Activated CD8-positive, alpha-beta T cell treated with anti-CD3 and anti-CD28 coated beads, Interleukin-2, amount 10 ng/mL, durations not matched to agents 7 days and 5 days (primary cell): ENCODE measurements at regions not wholly inside any gene's neighbourhood (a gene's known extent, or its start where the extent isn't known, plus 50 kb on each side); places are given as distances from the start of the nearest gene placed in this dataset.

ENCODE experiments used
- ATAC-seq: fragments of 150-1000 bp; cut with Tn5 transposase; one replicate; pipeline ENCODE4 v1.10.0; 2021; ENCODE audit warnings: moderate library complexity
- CTCF ChIA-PET: fragments of 350-600 bp; sonication (Branson Sonifier 250); formaldehyde crosslinking; loops from one replicate; lab custom pipeline; 2021; ENCODE audit warnings: antibody characterized with exemption; lab: Charles Lee
- POLR2A ChIA-PET: fragments of 350-600 bp; sonication (Branson Sonifier 250); formaldehyde crosslinking; loops from one replicate; lab custom pipeline; 2021; ENCODE audit warnings: antibody characterized with exemption; lab: Charles Lee
- DNase-seq: peaks from one replicate; pipeline ENCODE4 v3.0.0-alpha.2; 2020
- H3K27ac Mint-ChIP-seq: one replicate; pipeline ENCODE4 v1.8.0; 2021; ENCODE audit warnings: mild to moderate bottlenecking, mixed read lengths
- H3K27me3 Mint-ChIP-seq: one replicate; pipeline ENCODE4 v1.8.0; 2021; ENCODE audit warnings: low read depth, mixed read lengths
- H3K36me3 Mint-ChIP-seq: one replicate; pipeline ENCODE4 v1.8.0; 2021; ENCODE audit warnings: low read depth, mixed read lengths
- H3K4me1 Mint-ChIP-seq: one replicate; pipeline ENCODE4 v1.8.0; 2021; ENCODE audit warnings: low read depth, mixed read lengths
- H3K4me3 Mint-ChIP-seq: one replicate; pipeline ENCODE4 v1.8.0; 2021; ENCODE audit warnings: mild to moderate bottlenecking, mixed read lengths
- H3K9me3 Mint-ChIP-seq: one replicate; pipeline ENCODE4 v1.8.0; 2022; ENCODE audit warnings: mixed read lengths; ENCODE audit not compliant: insufficient read depth

GRCh38 chr9:3161912-3162311, 318.0 kb upstream of the PUM3 start:
- ChIA-PET CTCF (no interaction called here), POLR2A (no interaction called here)
- no peak for ATAC-seq
- Mint-ChIP-seq H3K4me1 (no peaks in the 10 kb centered on the region), H3K36me3 (no peaks in the 10 kb centered on the region), H3K27me3 (peaks cover 11% of the 10 kb centered on the region), H3K9me3 (no peaks in the 10 kb centered on the region), H3K27ac (no peak overlapping the region), H3K4me3 (no peak overlapping the region)
- no peak for DNase-seq

GRCh38 chr9:3157011-3157410, 313.1 kb upstream of the PUM3 start:
- Mint-ChIP-seq H3K4me1 (no peaks in the 10 kb centered on the region), H3K9me3 (no peaks in the 10 kb centered on the region), H3K27me3 (peaks cover 5% of the 10 kb centered on the region), H3K27ac (no peak overlapping the region), H3K36me3 (no peaks in the 10 kb centered on the region), H3K4me3 (no peak overlapping the region)
- POLR2A ChIA-PET, result no interaction called here
- DNase-seq (no peak), ATAC-seq (no peak)
- CTCF ChIA-PET, result no interaction called here

DNA sequence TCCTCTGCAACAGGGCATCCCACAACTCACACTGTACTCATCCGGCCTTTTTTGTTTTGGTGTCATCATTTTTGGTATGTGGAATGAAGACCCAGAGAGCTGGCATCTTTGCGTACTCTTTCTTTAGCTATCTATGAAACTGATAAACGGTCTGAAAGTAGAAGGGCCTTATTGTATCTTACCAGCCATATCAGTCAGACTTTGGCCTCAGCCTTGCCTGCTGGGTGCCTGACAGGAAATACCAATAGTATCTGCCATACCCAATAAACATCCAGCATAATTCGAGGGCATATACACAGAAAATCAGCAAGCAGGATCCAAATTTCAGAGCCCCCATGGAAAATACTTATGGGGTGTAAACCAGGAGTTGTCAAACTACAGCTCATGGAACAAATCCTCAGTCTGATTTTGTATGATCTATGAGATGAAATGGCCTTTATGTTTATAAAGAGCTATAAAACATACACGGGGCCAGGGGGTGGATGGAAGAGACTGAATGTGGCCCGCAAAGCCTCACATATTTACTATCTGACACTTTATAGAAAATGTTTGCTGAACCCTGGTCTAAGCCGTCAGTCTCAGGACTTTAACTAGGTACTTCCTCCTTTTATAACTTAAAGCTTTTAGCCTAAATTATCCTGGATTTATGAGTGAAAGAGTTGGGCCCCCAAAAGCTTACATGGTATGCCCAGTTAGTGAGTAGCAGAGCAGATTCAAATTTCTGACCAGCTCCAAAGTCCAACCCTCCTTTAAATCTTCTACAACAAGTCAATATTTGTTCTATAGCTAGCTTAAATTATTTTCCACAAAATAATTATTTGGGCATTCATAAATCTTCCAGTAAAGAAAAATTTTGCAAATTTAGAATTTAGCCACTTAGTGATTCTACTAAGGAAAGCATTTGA, 308.0 kb upstream of the PUM3 start:
- H3K4me3 Mint-ChIP-seq, result no peak overlapping the region
- no peaks in the 10 kb centered on the region for H3K36me3 Mint-ChIP-seq
- ChIA-PET CTCF (no interaction called here), POLR2A (no interaction called here)
- H3K27ac Mint-ChIP-seq, result no peak overlapping the region
- no peaks in the 10 kb centered on the region for H3K9me3 Mint-ChIP-seq
- no peak for ATAC-seq
- H3K27me3 Mint-ChIP-seq, result peaks cover 5% of the 10 kb centered on the region
- no peak for DNase-seq
- no peaks in the 10 kb centered on the region for H3K4me1 Mint-ChIP-seq

DNA sequence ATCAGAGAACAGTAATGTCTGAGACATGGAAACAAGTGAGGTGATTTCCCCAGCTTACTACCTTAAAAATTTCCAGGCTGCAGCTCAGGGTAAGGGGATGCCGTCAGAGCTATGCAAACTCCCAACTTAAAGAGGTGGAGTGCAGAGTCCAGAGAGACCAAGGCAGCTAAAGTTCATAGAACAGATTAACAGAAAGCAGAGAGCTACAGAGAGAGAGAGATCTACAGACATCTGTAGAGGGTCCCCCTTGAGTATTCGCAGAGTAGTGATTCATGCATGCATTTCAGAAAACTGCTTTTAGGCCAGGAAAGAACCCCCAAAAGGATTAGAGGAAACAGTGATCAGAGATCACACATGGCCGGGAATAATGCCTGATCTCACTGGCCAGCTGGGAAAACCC, 306.2 kb upstream of the PUM3 start:
- ATAC-seq, result no peak

GRCh38 chr9:3138231-3139229, 294.6 kb upstream of the PUM3 start:
- H3K36me3 Mint-ChIP-seq, result no peaks in the 10 kb centered on the region
- no peak for ATAC-seq
- H3K4me1 Mint-ChIP-seq, result no peaks in the 10 kb centered on the region
- ChIA-PET POLR2A (no interaction called here), CTCF (no interaction called here)
- no peaks in the 10 kb centered on the region for H3K9me3 Mint-ChIP-seq
- H3K27ac Mint-ChIP-seq, result no peak overlapping the region
- no peak for DNase-seq
- H3K27me3 Mint-ChIP-seq, result peaks cover 5% of the 10 kb centered on the region
- no peak overlapping the region for H3K4me3 Mint-ChIP-seq

More for the DNA sequence above, 306.2 kb upstream of the PUM3 start:
- Mint-ChIP-seq H3K4me1 (no peaks in the 10 kb centered on the region), H3K36me3 (no peaks in the 10 kb centered on the region), H3K9me3 (no peaks in the 10 kb centered on the region), H3K27ac (no peak overlapping the region), H3K27me3 (peaks cover 2% of the 10 kb centered on the region), H3K4me3 (no peak overlapping the region)
- CTCF ChIA-PET, result no interaction called here
- POLR2A ChIA-PET, result no interaction called here
- no peak for DNase-seq

DNA sequence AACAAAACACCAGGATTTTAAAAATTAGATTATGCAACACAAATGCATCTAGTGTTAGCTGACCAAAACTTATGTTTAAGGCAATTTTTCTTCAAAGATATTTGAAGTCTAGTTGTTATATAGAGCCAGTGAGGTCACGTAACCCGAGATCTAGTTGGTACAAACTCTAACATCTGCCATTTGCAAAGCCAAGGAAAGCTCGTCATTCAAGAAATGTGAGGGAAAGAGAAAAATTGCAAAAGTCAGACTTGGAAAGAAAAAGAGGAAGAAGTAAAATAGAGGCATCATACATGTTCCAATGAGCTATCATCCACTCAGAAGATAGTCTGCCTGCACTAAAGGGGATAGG, 293.4 kb upstream of the PUM3 start:
- H3K9me3 Mint-ChIP-seq, result no peaks in the 10 kb centered on the region
- DNase-seq, result no peak
- H3K36me3 Mint-ChIP-seq, result no peaks in the 10 kb centered on the region
- CTCF ChIA-PET, result no interaction called here
- no peak overlapping the region for H3K4me3 Mint-ChIP-seq
- H3K4me1 Mint-ChIP-seq, result no peaks in the 10 kb centered on the region
- H3K27me3 Mint-ChIP-seq, result peaks cover 5% of the 10 kb centered on the region
- no peak for ATAC-seq
- no peak overlapping the region for H3K27ac Mint-ChIP-seq
- POLR2A ChIA-PET, result no interaction called here

DNA sequence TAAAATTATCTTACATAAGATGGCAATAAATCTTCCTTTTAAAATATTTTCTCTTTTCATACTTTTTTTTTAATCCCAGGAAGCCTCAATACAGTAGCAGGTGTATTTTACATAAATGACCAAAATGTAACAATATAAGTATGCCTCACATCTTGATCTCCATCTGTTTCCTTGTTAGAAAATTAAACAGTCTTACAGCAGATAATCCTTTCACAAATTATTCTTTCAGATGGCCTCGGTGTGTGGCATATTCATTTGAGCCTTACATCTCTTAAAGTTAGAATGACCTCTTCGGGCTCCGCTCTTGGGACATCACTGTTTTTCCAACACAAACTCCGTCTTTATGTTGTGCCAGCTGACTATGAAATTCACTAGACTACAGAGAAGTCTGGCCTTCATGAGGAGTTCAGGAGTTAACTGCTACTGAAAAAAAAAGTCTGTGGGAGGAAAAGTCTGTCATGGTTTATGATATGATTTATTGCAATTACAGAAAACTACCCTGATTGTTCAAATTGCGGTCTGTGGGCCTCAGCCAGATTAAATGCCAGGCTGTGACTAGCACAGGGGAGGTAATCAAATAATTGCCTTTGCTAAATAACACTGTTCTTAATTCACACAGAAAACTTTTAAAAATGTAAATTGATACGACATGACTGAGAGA, 292.9 kb upstream of the PUM3 start:
- no peaks in the 10 kb centered on the region for H3K9me3 Mint-ChIP-seq
- ATAC-seq (no peak), DNase-seq (no peak)
- H3K4me1 Mint-ChIP-seq, result no peaks in the 10 kb centered on the region
- H3K4me3 Mint-ChIP-seq, result no peak overlapping the region
- no peak overlapping the region for H3K27ac Mint-ChIP-seq
- H3K36me3 Mint-ChIP-seq, result no peaks in the 10 kb centered on the region
- ChIA-PET POLR2A (no interaction called here), CTCF (no interaction called here)
- peaks cover 5% of the 10 kb centered on the region for H3K27me3 Mint-ChIP-seq

GRCh38 chr9:3136230-3136629, 292.3 kb upstream of the PUM3 start:
- Mint-ChIP-seq H3K9me3 (no peaks in the 10 kb centered on the region), H3K36me3 (no peaks in the 10 kb centered on the region), H3K4me1 (no peaks in the 10 kb centered on the region), H3K27ac (no peak overlapping the region), H3K27me3 (peaks cover 5% of the 10 kb centered on the region), H3K4me3 (no peak overlapping the region)
- no peak for ATAC-seq
- POLR2A ChIA-PET, result interaction anchor here (0.6 kb wide), 1 partner anchor 420 kb away, joined by 3 read pairs; no protein-coding TSS in a partner anchor
- no peak for DNase-seq
- CTCF ChIA-PET, result no interaction called here

- H3K9me3 Mint-ChIP-seq, result no peaks in the 10 kb centered on the region
- no peaks in the 10 kb centered on the region for H3K4me1 Mint-ChIP-seq
- no peaks in the 10 kb centered on the region for H3K27me3 Mint-ChIP-seq
- ChIA-PET POLR2A (no interaction called here), CTCF (no interaction called here)
- DNase-seq (no peak), ATAC-seq (no peak)
- H3K4me3 Mint-ChIP-seq, result no peak overlapping the region
- H3K27ac Mint-ChIP-seq, result no peak overlapping the region
- no peaks in the 10 kb centered on the region for H3K36me3 Mint-ChIP-seq
Measured at GRCh38 chr9:3127564-3127963, 283.7 kb upstream of the PUM3 start.

GRCh38 chr9:3125602-3126405, 281.9 kb upstream of the PUM3 start:
- Mint-ChIP-seq H3K4me1 (no peaks in the 10 kb centered on the region), H3K27me3 (no peaks in the 10 kb centered on the region), H3K9me3 (no peaks in the 10 kb centered on the region), H3K36me3 (no peaks in the 10 kb centered on the region), H3K27ac (no peak overlapping the region), H3K4me3 (no peak overlapping the region)
- ChIA-PET CTCF (no interaction called here), POLR2A (no interaction called here)
- no peak for ATAC-seq
- DNase-seq, result no peak

DNA sequence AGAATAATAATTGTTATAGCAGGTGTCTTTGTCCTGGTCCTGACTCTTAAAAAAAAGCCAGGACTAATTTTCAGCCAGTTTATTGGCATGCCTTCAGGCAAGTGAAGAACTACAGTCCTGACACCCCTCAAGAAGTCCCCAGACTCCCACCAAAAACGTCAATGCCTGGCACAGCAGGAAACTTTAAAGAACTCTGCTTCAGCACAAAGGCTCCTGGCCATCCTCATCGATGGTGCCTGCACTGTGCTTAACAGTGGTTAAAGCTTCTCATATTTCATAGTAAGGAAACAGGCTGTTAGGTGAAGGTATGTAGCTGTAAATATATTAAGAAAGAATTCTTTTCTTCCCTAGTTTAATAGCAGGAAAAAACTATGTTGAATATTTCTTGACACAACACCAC, 280.1 kb upstream of the PUM3 start:
- POLR2A ChIA-PET, result no interaction called here
- no peaks in the 10 kb centered on the region for H3K36me3 Mint-ChIP-seq
- no peak overlapping the region for H3K27ac Mint-ChIP-seq
- DNase-seq (no peak), ATAC-seq (no peak)
- H3K27me3 Mint-ChIP-seq, result no peaks in the 10 kb centered on the region
- H3K4me1 Mint-ChIP-seq, result no peaks in the 10 kb centered on the region
- no peaks in the 10 kb centered on the region for H3K9me3 Mint-ChIP-seq
- no peak overlapping the region for H3K4me3 Mint-ChIP-seq
- CTCF ChIA-PET, result no interaction called here
